A673 (cell line): ENCODE measurements at regions not wholly inside any gene's neighbourhood (a gene's known extent, or its start where the extent isn't known, plus 50 kb on each side); places are given as distances from the start of the nearest gene placed in this dataset.

Experiments
- BruUV-seq: library from RNA; stranded (reverse); fragments of 400-500 nt; replicated peaks from 2 replicates; lab custom pipeline; 2021; lab: Mats Ljungman, UMichigan
- CTCF ChIA-PET: fragments of 300-600 bp; sonication (Branson Sonifier 250); formaldehyde crosslinking; loops from one replicate; lab custom pipeline; 2022; ENCODE audit warnings: antibody characterized with exemption; lab: Charles Lee
- POLR2A ChIA-PET: fragments of 300-600 bp; sonication (Branson Sonifier 250); formaldehyde crosslinking; loops from one replicate; lab custom pipeline; 2022; ENCODE audit warnings: antibody characterized with exemption; ENCODE audit not compliant: low non-redundant PET; lab: Charles Lee
- DNase-seq: peaks from one replicate; pipeline ENCODE4 v3.0.0-alpha.2; 2015; ENCODE audit warnings: low spot score
- H3K27ac ChIP-seq: fragments of 200-600 bp; sonication (generic); 2 replicates; pipeline ENCODE4 v1.5.1; 2016; ENCODE audit warnings: mixed run types, low read depth, mild to moderate bottlenecking, mixed read lengths, antibody characterized with exemption, low read length; ENCODE audit not compliant: poor library complexity, severe bottlenecking
- H3K27me3 ChIP-seq: fragments of 200-600 bp; sonication (generic); replicated peaks from 2 replicates; pipeline ENCODE4 v1.6.1; 2017; ENCODE audit warnings: mixed run types, low read depth, mild to moderate bottlenecking, mixed read lengths, antibody characterized with exemption, low read length; ENCODE audit not compliant: insufficient read depth, poor library complexity
- H3K36me3 ChIP-seq: fragments of 200-600 bp; sonication (generic); 2 replicates; pipeline ENCODE4 v1.6.1; 2016; ENCODE audit warnings: mixed run types, mild to moderate bottlenecking, mixed read lengths, antibody characterized with exemption, low read length; ENCODE audit not compliant: insufficient read depth, poor library complexity, severe bottlenecking
- H3K4me1 ChIP-seq: fragments of 200-600 bp; sonication (generic); 2 replicates; pipeline ENCODE4 v1.6.1; 2017; ENCODE audit warnings: mixed run types, mild to moderate bottlenecking, mixed read lengths, antibody characterized with exemption, low read length; ENCODE audit not compliant: insufficient read depth, poor library complexity, severe bottlenecking
- H3K4me3 ChIP-seq: fragments of 200-600 bp; sonication (generic); 2 replicates; pipeline ENCODE4 v1.5.1; 2016; ENCODE audit warnings: low read depth, mixed run types, mild to moderate bottlenecking, mixed read lengths, low read length; ENCODE audit not compliant: poor library complexity, severe bottlenecking
- H3K9me3 ChIP-seq: fragments of 200-600 bp; sonication (generic); 2 replicates; pipeline ENCODE4 v1.6.1; 2016; ENCODE audit warnings: mixed run types, low read depth, mild to moderate bottlenecking, mixed read lengths, antibody characterized with exemption, low read length; ENCODE audit not compliant: poor library complexity, severe bottlenecking
- CTCF ChIP-seq: fragments of 300-800, 200-600 bp; sonication (generic); conservative IDR thresholded peaks from 2 replicates; pipeline ENCODE4 v1.5.1; 2017; ENCODE audit warnings: low read depth, mild to moderate bottlenecking, antibody characterized with exemption, low read length, moderate library complexity, mixed read lengths
- EZH2 ChIP-seq: fragments of 200-600 bp; sonication (generic); IDR thresholded peaks from 2 replicates; pipeline ENCODE4 v1.6.1; 2017; ENCODE audit warnings: borderline replicate concordance, low read depth, mild to moderate bottlenecking, mixed read lengths, antibody characterized with exemption, low read length; ENCODE audit not compliant: poor library complexity, severe bottlenecking
- intact Hi-C: fragments of 100-400 bp; cut with micrococcal nuclease; formaldehyde crosslinking; loops from one replicate; pipeline ENCODE4 v1.10.0; 2022; ENCODE audit not compliant: unreplicated experiment

GRCh38 chr12:127287256-127287655 lies 979.7 kb upstream of the TMEM132C start:
- intact Hi-C loops, result loop anchor here (5.0 to 10.0 kb wide), 5 partner anchors 95 to 1222 kb away; no protein-coding TSS in a partner anchor
- Histone ChIP-seq H3K9me3 (no peaks in the 10 kb centered on the region), H3K4me3 (no peak overlapping the region), H3K27ac (peak overlapping the region; percentile 94), H3K36me3 (no peaks in the 10 kb centered on the region), H3K4me1 (peaks cover 50% of the 10 kb centered on the region), H3K27me3 (no peaks in the 10 kb centered on the region)
- BruUV-seq, result no TSS peak
- ChIA-PET POLR2A (no interaction called here), CTCF (no interaction called here)
- TF ChIP-seq EZH2 (no peak), CTCF (no peak)
- no peak for DNase-seq

- Histone ChIP-seq H3K4me1 (peaks cover 36% of the 10 kb centered on the region), H3K27me3 (no peaks in the 10 kb centered on the region), H3K9me3 (no peaks in the 10 kb centered on the region), H3K4me3 (no peak overlapping the region), H3K27ac (no peak overlapping the region), H3K36me3 (no peaks in the 10 kb centered on the region)
- ChIA-PET POLR2A (no interaction called here), CTCF (no interaction called here)
- no peak for DNase-seq
- BruUV-seq, result no TSS peak
- TF ChIP-seq CTCF (no peak), EZH2 (no peak)
- intact Hi-C loops, result loop anchor here (10.0 kb wide), 2 partner anchors 355 to 385 kb away; no protein-coding TSS in a partner anchor
These were observed 976.7 kb upstream of the TMEM132C start for GRCh38 chr12:127290251-127290650.

GRCh38 chr12:127292736-127293135 lies 974.2 kb upstream of the TMEM132C start:
- H3K27me3 ChIP-seq, result no peaks in the 10 kb centered on the region
- H3K4me3 ChIP-seq, result no peak overlapping the region
- no TSS peak for BruUV-seq
- H3K36me3 ChIP-seq, result no peaks in the 10 kb centered on the region
- no peak for DNase-seq
- CTCF ChIA-PET, result interaction anchor here (0.6 to 1.3 kb wide), 5 partner anchors 27 to 508 kb away, joined by 3 to 11 read pairs (median 5); no protein-coding TSS in a partner anchor
- POLR2A ChIA-PET, result no interaction called here
- TF ChIP-seq EZH2 (no peak), CTCF (no peak)
- no peak overlapping the region for H3K27ac ChIP-seq
- H3K4me1 ChIP-seq, result peaks cover 14% of the 10 kb centered on the region
- no peaks in the 10 kb centered on the region for H3K9me3 ChIP-seq
- intact Hi-C loops, result loop anchor here (2.0 to 10.0 kb wide), 4 partner anchors 142 to 382 kb away; no protein-coding TSS in a partner anchor
